ENCODE measurements at regions not wholly inside any gene's neighbourhood (a gene's known extent, or its start where the extent isn't known, plus 50 kb on each side); places are given as distances from the start of the nearest gene placed in this dataset.

DNA sequence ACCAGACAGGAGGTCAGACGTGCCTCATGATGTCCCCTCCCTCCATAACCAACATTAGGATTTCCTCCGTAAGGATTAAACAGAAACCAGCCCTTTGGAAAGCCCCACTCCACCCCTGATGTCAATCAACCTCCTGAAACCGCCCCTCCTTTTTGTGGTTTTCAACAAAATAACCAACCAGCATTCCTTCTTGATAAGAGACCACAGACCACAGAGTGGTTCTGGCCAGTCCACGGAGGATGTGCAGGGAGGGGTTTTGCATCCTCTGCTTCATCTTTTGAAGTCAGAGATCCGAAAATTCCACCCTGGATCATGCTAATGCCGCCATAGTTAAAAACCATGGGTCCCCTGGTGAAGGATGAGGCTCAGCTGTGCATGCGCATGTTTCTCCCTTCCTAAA lies 180.0 kb upstream of the CCDC150 start:
- TF ChIP-seq, protein P1, sequence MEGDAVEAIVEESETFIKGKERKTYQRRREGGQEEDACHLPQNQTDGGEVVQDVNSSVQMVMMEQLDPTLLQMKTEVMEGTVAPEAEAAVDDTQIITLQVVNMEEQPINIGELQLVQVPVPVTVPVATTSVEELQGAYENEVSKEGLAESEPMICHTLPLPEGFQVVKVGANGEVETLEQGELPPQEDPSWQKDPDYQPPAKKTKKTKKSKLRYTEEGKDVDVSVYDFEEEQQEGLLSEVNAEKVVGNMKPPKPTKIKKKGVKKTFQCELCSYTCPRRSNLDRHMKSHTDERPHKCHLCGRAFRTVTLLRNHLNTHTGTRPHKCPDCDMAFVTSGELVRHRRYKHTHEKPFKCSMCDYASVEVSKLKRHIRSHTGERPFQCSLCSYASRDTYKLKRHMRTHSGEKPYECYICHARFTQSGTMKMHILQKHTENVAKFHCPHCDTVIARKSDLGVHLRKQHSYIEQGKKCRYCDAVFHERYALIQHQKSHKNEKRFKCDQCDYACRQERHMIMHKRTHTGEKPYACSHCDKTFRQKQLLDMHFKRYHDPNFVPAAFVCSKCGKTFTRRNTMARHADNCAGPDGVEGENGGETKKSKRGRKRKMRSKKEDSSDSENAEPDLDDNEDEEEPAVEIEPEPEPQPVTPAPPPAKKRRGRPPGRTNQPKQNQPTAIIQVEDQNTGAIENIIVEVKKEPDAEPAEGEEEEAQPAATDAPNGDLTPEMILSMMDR (IDR thresholded peaks at IDR 0.05): no peak
- no peak for TF ChIP-seq POLR2A (IDR thresholded peaks at IDR 0.05)
